ENCODE measurements at regions not wholly inside any gene's neighbourhood (a gene's known extent, or its start where the extent isn't known, plus 50 kb on each side); places are given as distances from the start of the nearest gene placed in this dataset.

- Histone ChIP-seq H3K9me3 (ENCODE audit: insufficient read depth, low read depth, low read length) (no peaks in the 10 kb centered on the region), H3K9ac (ENCODE audit: low read length) (no peak overlapping the region), H3K79me2 (ENCODE audit: insufficient read depth, low read length) (no peaks in the 10 kb centered on the region), H3K36me3 (ENCODE audit: insufficient read depth, low read length) (no peaks in the 10 kb centered on the region), H4K20me1 (ENCODE audit: insufficient read depth, low read length) (no peaks in the 10 kb centered on the region), H3K4me1 (ENCODE audit: insufficient read depth, low read length) (no peaks in the 10 kb centered on the region), H3K4me3 (ENCODE audit: insufficient read depth, low read depth, low read length) (no peak overlapping the region), H3K27me3 (ENCODE audit: insufficient read depth, low read length) (no peaks in the 10 kb centered on the region), H2AFZ (ENCODE audit: low read depth, low read length) (no peak overlapping the region), H3K27ac (ENCODE audit: low read depth, low read length) (no peak overlapping the region), H3K4me2 (ENCODE audit: low read length) (no peak overlapping the region)
- Mint-ChIP-seq H3K4me3 (ENCODE audit: unreplicated experiment) (no peak overlapping the region), H3K27ac (ENCODE audit: unreplicated experiment) (no peak overlapping the region), H3K9me3 (ENCODE audit: unreplicated experiment) (no peaks in the 10 kb centered on the region), H3K4me1 (ENCODE audit: low read depth, unreplicated experiment) (peaks cover 3% of the 10 kb centered on the region), H3K36me3 (ENCODE audit: low read depth, unreplicated experiment) (no peaks in the 10 kb centered on the region), H3K27me3 (ENCODE audit: low read depth, unreplicated experiment) (peaks cover 2% of the 10 kb centered on the region)
- no peak for FAIRE-seq
- TF ChIP-seq CTCF (IDR thresholded peaks at IDR 0.05; ENCODE audit: insufficient read depth, low read depth, low read length) (no peak), EZH2 (IDR thresholded peaks at IDR 0.05; ENCODE audit: insufficient read depth, low read length) (no peak)
- no peak for DNase-seq (ENCODE audit: low read depth)
These were observed 178.6 kb downstream of the RBM26 start for GRCh38 chr13:79227418-79227817.

- Histone ChIP-seq H4K20me1 (ENCODE audit: insufficient read depth, low read length) (no peaks in the 10 kb centered on the region), H3K4me3 (ENCODE audit: insufficient read depth, low read depth, low read length) (no peak overlapping the region), H2AFZ (ENCODE audit: low read depth, low read length) (no peak overlapping the region), H3K79me2 (ENCODE audit: insufficient read depth, low read length) (no peaks in the 10 kb centered on the region), H3K9me3 (ENCODE audit: insufficient read depth, low read depth, low read length) (no peaks in the 10 kb centered on the region), H3K4me1 (ENCODE audit: insufficient read depth, low read length) (no peaks in the 10 kb centered on the region), H3K9ac (ENCODE audit: low read length) (no peak overlapping the region), H3K4me2 (ENCODE audit: low read length) (no peak overlapping the region), H3K27me3 (ENCODE audit: insufficient read depth, low read length) (no peaks in the 10 kb centered on the region), H3K36me3 (ENCODE audit: insufficient read depth, low read length) (no peaks in the 10 kb centered on the region), H3K27ac (ENCODE audit: low read depth, low read length) (no peak overlapping the region)
- no peak overlapping the region for H3K4me3 Mint-ChIP-seq (ENCODE audit: unreplicated experiment)
- no peaks in the 10 kb centered on the region for H3K9me3 Mint-ChIP-seq (ENCODE audit: unreplicated experiment)
- no peak overlapping the region for H3K27ac Mint-ChIP-seq (ENCODE audit: unreplicated experiment)
- H3K36me3 Mint-ChIP-seq (ENCODE audit: low read depth, unreplicated experiment) = no peaks in the 10 kb centered on the region
- peaks cover 2% of the 10 kb centered on the region for H3K27me3 Mint-ChIP-seq (ENCODE audit: low read depth, unreplicated experiment)
- H3K4me1 Mint-ChIP-seq (ENCODE audit: low read depth, unreplicated experiment) = peaks cover 3% of the 10 kb centered on the region
- DNase-seq (ENCODE audit: low read depth) (no peak), FAIRE-seq (no peak)
- TF ChIP-seq CTCF (IDR thresholded peaks at IDR 0.05; ENCODE audit: insufficient read depth, low read depth, low read length) = no peak
- TF ChIP-seq EZH2 (IDR thresholded peaks at IDR 0.05; ENCODE audit: insufficient read depth, low read length) = no peak
These were observed 179.1 kb downstream of the RBM26 start for GRCh38 chr13:79226938-79227337.

GRCh38 chr13:79226250-79226649 is 179.8 kb downstream of the RBM26 start:
- Histone ChIP-seq H3K4me2 (ENCODE audit: low read length) (no peak overlapping the region), H3K27ac (ENCODE audit: low read depth, low read length) (no peak overlapping the region), H3K36me3 (ENCODE audit: insufficient read depth, low read length) (no peaks in the 10 kb centered on the region), H3K79me2 (ENCODE audit: insufficient read depth, low read length) (no peaks in the 10 kb centered on the region), H2AFZ (ENCODE audit: low read depth, low read length) (no peak overlapping the region), H3K27me3 (ENCODE audit: insufficient read depth, low read length) (no peaks in the 10 kb centered on the region), H3K9ac (ENCODE audit: low read length) (no peak overlapping the region), H3K9me3 (ENCODE audit: insufficient read depth, low read depth, low read length) (no peaks in the 10 kb centered on the region), H3K4me3 (ENCODE audit: insufficient read depth, low read depth, low read length) (no peak overlapping the region), H3K4me1 (ENCODE audit: insufficient read depth, low read length) (no peaks in the 10 kb centered on the region), H4K20me1 (ENCODE audit: insufficient read depth, low read length) (no peaks in the 10 kb centered on the region)
- TF ChIP-seq EZH2 (IDR thresholded peaks at IDR 0.05; ENCODE audit: insufficient read depth, low read length) = no peak
- TF ChIP-seq CTCF (IDR thresholded peaks at IDR 0.05; ENCODE audit: insufficient read depth, low read depth, low read length) = no peak
- Mint-ChIP-seq H3K36me3 (ENCODE audit: low read depth, unreplicated experiment) (no peaks in the 10 kb centered on the region), H3K4me1 (ENCODE audit: low read depth, unreplicated experiment) (peaks cover 3% of the 10 kb centered on the region), H3K9me3 (ENCODE audit: unreplicated experiment) (no peaks in the 10 kb centered on the region), H3K27me3 (ENCODE audit: low read depth, unreplicated experiment) (peaks cover 2% of the 10 kb centered on the region), H3K27ac (ENCODE audit: unreplicated experiment) (no peak overlapping the region), H3K4me3 (ENCODE audit: unreplicated experiment) (no peak overlapping the region)
- DNase-seq (ENCODE audit: low read depth) (no peak), FAIRE-seq (no peak)

All from astrocyte (in vitro differentiated cells and primary cell).